NCI-H82 treated with DMSO at 0.1 percent for 48 hours (cell line): ENCODE measurements at regions not wholly inside any gene's neighbourhood (a gene's known extent, or its start where the extent isn't known, plus 50 kb on each side); places are given as distances from the start of the nearest gene placed in this dataset.

Experiments used
- DNase-seq: peaks from one replicate; lab custom pipeline; 2025; ENCODE audit not compliant: unreplicated experiment; lab: John Stamatoyannopoulos, UW

GRCh38 chr7:136184719-136185118 lies 207.6 kb upstream of the MTPN start:
- no peak for DNase-seq

- DNase-seq, result no peak
Observed at GRCh38 chr7:136183981-136184380, 206.8 kb upstream of the MTPN start.

GRCh38 chr7:136180984-136181383 lies 203.8 kb upstream of the MTPN start:
- no peak for DNase-seq

DNA sequence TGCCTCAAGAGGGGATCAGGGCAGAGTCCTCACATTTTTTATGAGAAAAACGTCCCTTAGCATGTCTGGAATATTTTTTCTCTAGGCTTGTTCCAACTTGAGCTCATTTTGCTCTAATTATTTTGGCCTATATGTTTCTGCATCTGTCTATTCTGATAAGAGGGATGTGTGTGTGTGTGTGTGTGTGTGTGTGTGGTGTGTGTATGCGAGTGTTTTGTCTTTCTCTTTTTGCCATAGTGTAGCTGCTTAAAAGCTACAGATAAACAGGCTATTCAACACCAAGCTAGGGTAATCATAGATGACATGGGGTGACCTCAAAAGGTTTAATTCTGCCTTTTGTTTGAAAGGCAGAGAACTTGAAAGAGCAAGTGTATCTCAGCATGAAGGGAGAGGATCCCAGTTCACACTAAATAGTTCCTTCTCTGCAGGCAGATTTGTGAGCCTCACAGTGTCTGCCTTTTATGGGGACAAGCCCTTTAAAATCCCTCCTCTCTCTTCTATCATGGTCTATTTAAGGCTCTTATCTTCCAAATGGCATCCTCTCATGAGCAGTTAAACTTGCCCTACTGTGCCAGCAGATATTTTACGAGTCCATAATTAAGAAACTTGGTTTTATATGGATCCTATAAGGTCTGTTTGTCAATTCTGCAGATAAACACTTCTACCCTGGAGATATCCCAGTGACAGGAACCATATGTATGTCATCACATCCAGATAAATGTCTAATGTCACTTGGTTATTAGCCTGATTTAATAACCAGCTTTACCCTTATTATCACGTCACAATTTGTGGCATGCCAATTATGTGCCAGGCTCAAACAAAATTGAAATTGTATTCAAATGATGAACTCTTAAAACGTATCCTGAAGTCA lies 202.9 kb upstream of the MTPN start:
- no peak for DNase-seq

GRCh38 chr7:136179154-136179553 lies 202.0 kb upstream of the MTPN start:
- no peak for DNase-seq

DNA sequence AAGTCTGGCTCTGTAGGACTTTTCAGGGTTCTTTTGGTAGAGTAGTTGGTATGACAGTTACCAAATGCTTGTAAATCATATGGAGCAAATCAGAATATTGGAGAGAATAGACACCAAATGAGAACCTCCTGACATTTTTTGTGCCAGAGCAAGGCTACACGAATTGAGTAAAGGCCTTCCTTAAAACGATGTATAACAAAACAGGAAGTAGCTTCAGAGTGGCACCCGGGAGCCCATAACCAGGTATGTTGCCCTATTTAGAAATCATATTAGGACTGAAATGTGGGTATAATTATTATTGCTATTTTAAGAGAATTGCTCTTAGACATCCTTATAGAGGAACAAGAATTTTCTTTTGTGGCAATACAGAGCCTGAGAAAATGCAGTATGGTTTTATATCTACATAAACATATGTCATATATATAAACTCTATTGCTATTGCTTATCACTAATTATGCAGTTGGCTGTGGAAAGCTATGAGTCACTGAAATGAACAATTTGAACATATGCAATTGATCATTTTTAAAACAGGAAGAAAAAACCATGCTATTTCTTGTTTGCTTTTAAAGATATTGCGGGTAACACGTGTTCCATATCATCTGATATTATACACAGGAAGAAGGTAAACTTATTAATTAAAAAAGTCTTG lies 197.4 kb upstream of the MTPN start:
- DNase-seq, result no peak

GRCh38 chr7:136173874-136174273 lies 196.7 kb upstream of the MTPN start:
- DNase-seq, result no peak

- DNase-seq, result no peak
Observed at GRCh38 chr7:136171233-136171632, 194.1 kb upstream of the MTPN start.

- DNase-seq, result no peak
Observed at GRCh38 chr7:136168821-136169220, 191.7 kb upstream of the MTPN start.

- no peak for DNase-seq
Observed at GRCh38 chr7:136167991-136168390, 190.8 kb upstream of the MTPN start.

- no peak for DNase-seq
Observed at GRCh38 chr7:136166521-136166920, 189.4 kb upstream of the MTPN start.

GRCh38 chr7:136163340-136163801 lies 186.2 kb upstream of the MTPN start:
- no peak for DNase-seq

- no peak for DNase-seq
Observed at GRCh38 chr7:136150311-136150710, 173.2 kb upstream of the MTPN start.

DNA sequence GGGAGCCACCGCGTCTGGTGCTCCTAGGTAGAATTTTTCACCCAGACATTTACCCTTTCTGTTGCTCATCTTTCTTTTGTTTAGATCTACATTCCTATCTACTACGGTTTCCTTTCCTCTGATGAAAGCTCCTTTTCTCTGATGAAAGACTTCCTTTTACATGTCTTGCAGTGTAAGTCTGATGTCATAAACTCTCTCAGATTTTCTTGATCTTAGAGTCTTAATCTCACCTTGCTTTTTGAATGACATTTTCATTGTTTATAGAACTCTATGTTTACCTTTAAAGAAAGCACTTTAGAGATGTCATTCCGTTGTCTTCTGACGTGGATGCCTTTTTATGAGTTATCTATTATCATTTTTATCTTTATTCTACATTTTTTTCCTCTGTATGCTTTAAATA lies 171.8 kb upstream of the MTPN start:
- no peak for DNase-seq

- no peak for DNase-seq
Observed at GRCh38 chr7:136146925-136147324, 169.8 kb upstream of the MTPN start.

- no peak for DNase-seq
Observed at GRCh38 chr7:136144182-136144581, 167.0 kb upstream of the MTPN start.

DNA sequence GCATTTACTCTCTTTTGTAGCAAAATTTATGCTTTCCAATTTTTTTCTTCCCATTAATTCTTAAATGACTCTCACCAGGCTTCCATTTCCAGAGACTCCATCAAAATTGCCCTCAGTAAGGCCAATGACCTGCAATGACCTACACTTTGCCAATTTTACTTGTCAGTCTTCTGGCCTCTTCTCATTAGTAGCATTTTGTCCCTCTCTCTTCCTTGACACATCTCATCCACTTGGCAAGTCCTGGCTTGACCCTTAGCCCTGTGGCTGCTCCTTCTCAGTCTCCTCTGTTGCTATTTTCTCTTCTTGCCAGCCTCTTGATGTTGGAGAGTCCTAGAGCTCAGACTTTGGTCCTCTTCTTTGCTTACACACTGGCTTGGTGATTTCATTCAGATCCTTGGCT lies 166.1 kb upstream of the MTPN start:
- no peak for DNase-seq

DNA sequence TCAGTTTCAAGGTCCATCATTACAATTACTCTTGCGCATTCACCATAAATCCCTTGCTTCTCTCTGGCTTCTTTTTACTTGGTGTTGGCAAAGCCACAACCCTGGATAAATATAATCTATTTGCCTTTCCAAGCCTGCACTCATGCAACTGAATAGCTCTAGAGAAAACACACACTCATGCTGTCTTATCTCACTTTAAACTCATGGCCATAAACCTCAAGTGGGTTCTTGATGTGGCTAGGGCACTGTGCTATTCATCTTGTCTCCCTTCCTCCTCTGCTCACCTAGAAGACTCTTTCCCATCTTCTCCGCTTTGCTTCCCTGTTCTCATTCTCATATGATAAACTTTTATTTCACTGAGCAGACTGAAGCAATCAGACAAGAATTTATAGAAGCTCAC lies 165.4 kb upstream of the MTPN start:
- DNase-seq, result no peak

- DNase-seq, result no peak
Observed at GRCh38 chr7:136140469-136140868, 163.3 kb upstream of the MTPN start.

- no peak for DNase-seq
Observed at GRCh38 chr7:136139417-136139816, 162.3 kb upstream of the MTPN start.

DNA sequence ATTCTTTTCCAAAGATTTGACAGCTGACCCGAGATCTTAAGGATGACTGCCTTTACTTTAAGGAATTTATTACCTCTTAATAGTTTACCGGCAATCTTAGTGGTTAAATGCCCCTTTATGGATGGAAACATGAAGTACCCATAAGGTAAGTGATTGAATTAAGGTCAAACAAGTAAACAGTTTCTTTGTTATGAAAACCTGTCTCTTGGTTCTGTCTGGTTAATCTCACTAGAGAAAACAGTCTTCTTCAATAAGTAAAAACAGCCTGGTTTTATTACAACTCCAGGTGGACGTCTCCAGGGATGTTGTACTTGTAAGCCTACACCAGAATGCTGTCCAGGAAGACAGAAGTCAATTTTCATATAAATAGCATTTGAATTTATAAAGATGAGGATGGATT lies 161.8 kb upstream of the MTPN start:
- no peak for DNase-seq

DNA sequence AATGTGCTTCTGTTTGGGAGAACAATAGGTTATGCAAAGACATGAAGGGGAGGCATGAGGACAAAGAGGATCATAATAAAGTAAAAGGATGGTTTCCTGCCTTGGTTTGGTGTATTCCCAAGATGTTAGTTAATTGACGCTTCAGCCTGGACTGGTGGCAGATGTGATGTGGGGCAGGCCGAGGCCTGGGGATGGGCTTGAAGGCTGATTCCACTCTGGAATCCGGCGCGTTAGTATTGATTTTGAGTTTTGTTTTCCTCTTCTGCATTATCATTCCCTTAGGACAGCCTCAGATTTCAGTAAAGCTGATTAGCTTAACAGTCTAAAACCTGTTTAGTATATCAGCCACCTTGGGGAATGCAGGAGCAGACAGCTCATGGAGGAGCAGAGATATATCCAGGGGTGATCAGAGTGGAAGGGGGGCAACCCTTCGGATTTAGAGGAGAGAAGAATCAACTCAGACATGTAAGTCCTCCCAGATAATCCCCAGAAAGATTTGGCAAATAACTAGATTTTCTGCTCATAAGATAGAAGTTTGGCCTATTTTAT lies 159.8 kb upstream of the MTPN start:
- peak; percentile 96 for DNase-seq
